Common myeloid progenitor, CD34-positive (primary cell): ENCODE measurements at regions not wholly inside any gene's neighbourhood (a gene's known extent, or its start where the extent isn't known, plus 50 kb on each side); places are given as distances from the start of the nearest gene placed in this dataset.
A peak's percentile ranks its signal among the peaks of the same experiment; 100 is the strongest.

Source experiments
- CTCF ChIA-PET: fragments of 350-600 bp; sonication (Branson Sonifier 250); formaldehyde crosslinking; loops from one replicate; lab custom pipeline; 2021; ENCODE audit warnings: antibody characterized with exemption; lab: Charles Lee
- POLR2A ChIA-PET: fragments of 350-600 bp; sonication (Branson Sonifier 250); formaldehyde crosslinking; loops from one replicate; lab custom pipeline; 2021; ENCODE audit warnings: antibody characterized with exemption; lab: Charles Lee
- DNase-seq, 3 donors: peaks; one replicate each; pipeline versions ENCODE4 v3.0.0 to v3.0.0-alpha.2; 2013
- H3K27ac ChIP-seq, 2 experiments: 1 replicate in 1 of 2; 2 replicates in 1 of 2; pipeline ENCODE4 v1.7.0; 2013; ENCODE audit warnings: inconsistent platforms in 2 of 2, low read length in 2 of 2, mild to moderate bottlenecking in 2 of 2, low read depth in 1 of 2, moderate library complexity in 1 of 2; ENCODE audit not compliant: severe bottlenecking in 2 of 2, insufficient read depth in 1 of 2, poor library complexity in 1 of 2
- H3K27me3 ChIP-seq, 5 experiments: replicated peaks in 2 of 5; 1 replicate in 3 of 5; 2 replicates in 2 of 5; pipeline versions ENCODE4 v1.6.1 to v1.7.0; 2013; ENCODE audit warnings: low read length in 4 of 5, mild to moderate bottlenecking in 2 of 5, moderate library complexity in 2 of 5, inconsistent platforms in 1 of 5; ENCODE audit not compliant: insufficient read depth in 5 of 5, control insufficient read depth in 4 of 5
- H3K36me3 ChIP-seq, 4 experiments: 1 replicate in 2 of 4; 2 replicates in 2 of 4; pipeline versions ENCODE4 v1.6.1 to v1.7.0; 2013; ENCODE audit warnings: low read length in 3 of 4, control low read depth in 1 of 4, mild to moderate bottlenecking in 1 of 4; ENCODE audit not compliant: control insufficient read depth in 4 of 4, insufficient read depth in 4 of 4
- H3K4me1 ChIP-seq, 4 experiments: 1 replicate in 3 of 4; 2 replicates in 1 of 4; pipeline versions ENCODE4 v1.6.1 to v1.7.1; 2013; ENCODE audit warnings: low read length in 3 of 4, mild to moderate bottlenecking in 3 of 4, control low read depth in 1 of 4, inconsistent platforms in 1 of 4, moderate library complexity in 1 of 4; ENCODE audit not compliant: control insufficient read depth in 4 of 4, insufficient read depth in 4 of 4; ENCODE audit errors: control extremely low read depth in 1 of 4
- H3K4me3 ChIP-seq, 7 experiments: 1 replicate in 4 of 7; 2 replicates in 3 of 7; pipeline versions ENCODE4 v1.5.1 to v1.7.0; 2013; ENCODE audit warnings: mild to moderate bottlenecking in 7 of 7, low read length in 6 of 7, moderate library complexity in 6 of 7, inconsistent platforms in 2 of 7, low read depth in 2 of 7, control low read depth in 1 of 7; ENCODE audit not compliant: insufficient read depth in 4 of 7, control insufficient read depth in 1 of 7; ENCODE audit errors: extremely low read depth in 1 of 7
- H3K9me3 ChIP-seq, 5 experiments: 1 replicate in 4 of 5; 2 replicates in 1 of 5; pipeline versions ENCODE4 v1.6.1 to v1.7.1; 2013; ENCODE audit warnings: low read length in 4 of 5, mild to moderate bottlenecking in 2 of 5, inconsistent platforms in 1 of 5, low read depth in 1 of 5, moderate library complexity in 1 of 5; ENCODE audit not compliant: control insufficient read depth in 4 of 5, insufficient read depth in 2 of 5; ENCODE audit errors: control extremely low read depth in 1 of 5
- WGBS: methylation state at CpG from one replicate; pipeline ENCODE4 v1.1.5; 2013; ENCODE audit not compliant: insufficient coverage; 5-methylcytosine and 5-hydroxymethylcytosine counted together

- 94% methylated on average over 6 of the region's 9 CpGs for WGBS
- no peaks in the 10 kb centered on the region for H3K9me3 ChIP-seq
- POLR2A ChIA-PET: no interaction called here
Measured at GRCh38 chr7:142618655-142619351, 130.5 kb upstream of the PRSS1 start.

GRCh38 chr7:142616842-142617241 lies 132.4 kb upstream of the PRSS1 start:
- no peak overlapping the region for H3K4me3 ChIP-seq
- no peak for DNase-seq
- ChIA-PET POLR2A (no interaction called here), CTCF (interaction anchor here (0.8 to 2.4 kb wide), 7 partner anchors 8 to 195 kb away, joined by 3 to 15 read pairs (median 4); no protein-coding TSS in a partner anchor)
- H3K27ac ChIP-seq: no peak overlapping the region
- WGBS: 50% methylated on average over 2 of the region's 2 CpGs
- peaks cover 2 to 34% (median 18%) of the 10 kb centered on the region in 4 experiments for H3K4me1 ChIP-seq
- no peaks in the 10 kb centered on the region for H3K27me3 ChIP-seq
- no peaks in the 10 kb centered on the region for H3K36me3 ChIP-seq
- H3K9me3 ChIP-seq: no peaks in the 10 kb centered on the region

More at GRCh38 chr7:142618655-142619351, 130.5 kb upstream of the PRSS1 start:
- no peak for DNase-seq
- Histone ChIP-seq H3K4me3 (no peak overlapping the region), H3K27me3 (no peaks in the 10 kb centered on the region), H3K36me3 (no peaks in the 10 kb centered on the region), H3K27ac (no peak overlapping the region), H3K4me1 (peaks cover 0 to 25% (median 12%) of the 10 kb centered on the region in 4 experiments)
- CTCF ChIA-PET: interaction anchor here (1.7 kb wide), 1 partner anchor 159 kb away, joined by 3 read pairs; no protein-coding TSS in a partner anchor

- H3K4me1 ChIP-seq: peaks cover 2 to 40% (median 23%) of the 10 kb centered on the region in 4 experiments
- no peaks in the 10 kb centered on the region for H3K36me3 ChIP-seq
- H3K27ac ChIP-seq: no peak overlapping the region
- no peaks in the 10 kb centered on the region for H3K27me3 ChIP-seq
- peak overlapping the region in 2 of 7 experiments; percentile 20 to 40 for H3K4me3 ChIP-seq
- 42% methylated on average over 2 of the region's 11 CpGs for WGBS
- no peaks in the 10 kb centered on the region for H3K9me3 ChIP-seq
- ChIA-PET POLR2A (no interaction called here), CTCF (interaction anchor here (0.8 to 2.4 kb wide), 8 partner anchors 9 to 195 kb away, joined by 3 to 15 read pairs (median 3); no protein-coding TSS in a partner anchor)
- peak in 1 of 3 donors; percentile 39 for DNase-seq
Measured at GRCh38 chr7:142616121-142616643, 133.1 kb upstream of the PRSS1 start.

DNA sequence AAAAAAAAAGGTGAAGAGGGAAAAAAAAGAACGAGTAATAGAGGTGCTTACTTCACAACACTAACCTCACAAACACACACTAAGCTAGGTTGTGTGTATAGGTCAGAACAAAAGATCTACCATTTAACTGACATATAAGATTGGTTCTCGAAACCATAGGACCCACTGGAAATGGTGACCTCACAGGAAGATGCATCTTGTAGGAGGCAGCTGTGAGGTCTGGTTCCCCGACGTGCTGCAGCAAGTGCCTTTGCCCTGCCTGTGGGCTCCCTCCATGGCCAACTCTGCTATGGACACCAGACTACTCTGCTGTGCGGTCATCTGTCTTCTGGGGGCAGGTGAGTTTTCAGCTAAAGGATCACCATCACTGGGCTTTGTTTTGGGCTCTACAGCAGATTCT lies 133.8 kb upstream of the PRSS1 start:
- H3K9me3 ChIP-seq: no peaks in the 10 kb centered on the region
- H3K27ac ChIP-seq: no peak overlapping the region
- ChIA-PET CTCF (interaction anchor here (0.9 to 2.4 kb wide), 8 partner anchors 9 to 196 kb away, joined by 3 to 15 read pairs (median 3); no protein-coding TSS in a partner anchor), POLR2A (no interaction called here)
- DNase-seq: no peak
- no peak overlapping the region for H3K4me3 ChIP-seq
- H3K36me3 ChIP-seq: no peaks in the 10 kb centered on the region
- peaks cover 2 to 41% (median 23%) of the 10 kb centered on the region in 4 experiments for H3K4me1 ChIP-seq
- H3K27me3 ChIP-seq: no peaks in the 10 kb centered on the region
- 88% methylated on average over 4 of the region's 5 CpGs for WGBS

GRCh38 chr7:142614116-142614515 lies 135.2 kb upstream of the PRSS1 start:
- no peaks in the 10 kb centered on the region for H3K36me3 ChIP-seq

DNA sequence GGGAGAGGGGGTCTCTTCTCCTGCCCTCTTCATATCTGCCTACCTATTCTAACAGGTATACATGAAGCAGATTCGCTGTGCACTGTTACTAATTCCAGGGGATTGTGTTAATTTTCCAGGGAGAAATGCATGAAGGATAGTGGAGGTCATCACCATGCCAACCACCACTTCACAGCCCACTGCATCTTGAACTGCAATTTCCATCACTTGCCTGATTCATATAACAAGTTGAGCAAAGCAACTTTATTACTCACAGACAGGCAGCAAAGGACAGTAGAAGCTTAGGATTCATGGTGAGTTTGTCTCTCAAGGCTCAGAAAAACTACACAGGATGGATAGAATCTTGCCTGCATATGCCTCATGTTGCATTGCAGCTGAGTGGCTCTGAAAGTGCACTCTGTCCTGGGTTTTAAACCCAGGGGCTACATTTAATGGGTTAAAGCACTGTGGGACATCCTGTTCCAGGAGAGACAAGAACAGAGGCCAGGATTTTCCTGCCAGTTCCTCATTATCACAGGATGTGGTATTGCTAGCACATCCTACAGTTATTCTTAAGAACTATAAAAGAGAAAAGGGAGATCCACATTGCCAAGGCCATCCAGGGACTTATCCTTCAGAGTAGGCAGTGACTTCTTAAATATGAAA lies 136.9 kb upstream of the PRSS1 start:
- DNase-seq: no peak
- ChIA-PET CTCF (interaction anchor here (1.1 to 5.0 kb wide), 4 partner anchors 14 to 174 kb away, joined by 3 to 19 read pairs (median 7); no protein-coding TSS in a partner anchor), POLR2A (no interaction called here)

More at GRCh38 chr7:142614116-142614515, 135.2 kb upstream of the PRSS1 start:
- no peaks in the 10 kb centered on the region for H3K27me3 ChIP-seq
- WGBS: no CpG with 5 or more reads among the region's 2 CpGs
- no peak for DNase-seq
- ChIA-PET POLR2A (no interaction called here), CTCF (interaction anchor here (1.0 to 1.5 kb wide), 3 partner anchors 9 to 168 kb away, joined by 3 to 4 read pairs (median 4); no protein-coding TSS in a partner anchor)
- H3K27ac ChIP-seq: no peak overlapping the region
- H3K9me3 ChIP-seq: no peaks in the 10 kb centered on the region
- H3K4me1 ChIP-seq: peaks cover 2 to 42% (median 26%) of the 10 kb centered on the region in 4 experiments
- no peak overlapping the region for H3K4me3 ChIP-seq

More for the DNA sequence above, 136.9 kb upstream of the PRSS1 start:
- WGBS: no CpG with 5 or more reads among the region's 1 CpG
- Histone ChIP-seq H3K27ac (no peak overlapping the region), H3K36me3 (no peaks in the 10 kb centered on the region), H3K4me3 (no peak overlapping the region), H3K4me1 (peaks cover 2 to 52% (median 39%) of the 10 kb centered on the region in 4 experiments), H3K27me3 (no peaks in the 10 kb centered on the region), H3K9me3 (no peaks in the 10 kb centered on the region)
